ENCODE measurements at regions not wholly inside any gene's neighbourhood (a gene's known extent, or its start where the extent isn't known, plus 50 kb on each side); places are given as distances from the start of the nearest gene placed in this dataset.

DNA sequence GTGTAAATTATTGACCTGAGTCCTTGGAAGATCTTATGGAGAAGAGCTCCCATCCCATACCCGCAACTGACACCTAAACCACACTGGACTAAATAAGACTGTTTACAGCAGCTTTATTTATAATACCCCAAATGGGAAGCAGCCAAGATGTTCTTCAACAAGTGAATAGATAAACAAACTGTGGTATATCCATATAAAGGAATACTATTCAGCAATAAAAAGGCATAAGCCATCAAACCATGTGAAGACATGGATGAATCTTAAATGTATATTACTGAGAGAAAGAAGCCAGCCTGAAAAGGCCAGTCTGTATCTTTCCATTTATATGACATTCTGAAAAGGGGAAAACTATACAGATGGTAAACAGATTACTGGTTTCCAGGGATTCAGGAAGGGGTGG is 212.7 kb downstream of the TPBG start:
- TF ChIP-seq CTCF (conservative IDR thresholded peaks at IDR 0.05) (no peak), ZFX (IDR thresholded peaks at IDR 0.05) (no peak)

Data from C4-2B (cell line).